ENCODE measurements at regions not wholly inside any gene's neighbourhood (a gene's known extent, or its start where the extent isn't known, plus 50 kb on each side); places are given as distances from the start of the nearest gene placed in this dataset.

GRCh38 chr1:114318961-114319360 is 165.3 kb upstream of the SYT6 start:
- TF ChIP-seq CTCF (IDR thresholded peaks at IDR 0.05) (no peak), POLR2A (IDR thresholded peaks at IDR 0.05) (no peak)

Measured in esophagus squamous epithelium (tissue), 4 donors.